Hepatocyte (in vitro differentiated cells): ENCODE measurements at regions not wholly inside any gene's neighbourhood (a gene's known extent, or its start where the extent isn't known, plus 50 kb on each side); places are given as distances from the start of the nearest gene placed in this dataset.

Source experiments
- DNase-seq: peaks from one replicate; pipeline ENCODE4 v3.0.0-alpha.2; 2016; ENCODE audit warnings: low spot score
- H2AFZ ChIP-seq: fragments of 200-600 bp; sonication (generic); 2 replicates; pipeline ENCODE4 v1.6.0; 2016; ENCODE audit warnings: antibody characterized with exemption, mild to moderate bottlenecking
- H3K27ac ChIP-seq: fragments of 200-600 bp; sonication (generic); 2 replicates; pipeline ENCODE4 v1.5.1; 2016; ENCODE audit warnings: mild to moderate bottlenecking
- H3K27me3 ChIP-seq: fragments of 200-600 bp; sonication (generic); 2 replicates; pipeline ENCODE4 v1.6.1; 2016
- H3K36me3 ChIP-seq: fragments of 200-600 bp; sonication (generic); replicated peaks from 2 replicates; pipeline ENCODE4 v1.5.1; 2016; ENCODE audit warnings: low read depth; ENCODE audit not compliant: insufficient read depth
- H3K4me1 ChIP-seq: fragments of 200-600 bp; sonication (generic); 2 replicates; pipeline ENCODE4 v1.5.1; 2016; ENCODE audit warnings: mild to moderate bottlenecking, moderate library complexity; ENCODE audit not compliant: insufficient read depth
- H3K4me2 ChIP-seq: fragments of 200-600 bp; sonication (generic); 2 replicates; pipeline ENCODE4 v1.6.0; 2016
- H3K4me3 ChIP-seq: fragments of 200-600 bp; sonication (generic); 2 replicates; pipeline ENCODE4 v1.5.1; 2016; ENCODE audit warnings: mild to moderate bottlenecking
- H3K79me2 ChIP-seq: fragments of 200-600 bp; sonication (generic); 2 replicates; pipeline ENCODE4 v1.6.0; 2017; ENCODE audit warnings: mild to moderate bottlenecking
- H3K9me2 ChIP-seq: fragments of 200-600 bp; sonication (generic); replicated peaks from 2 replicates; pipeline ENCODE4 v1.6.0; 2017; ENCODE audit warnings: mild to moderate bottlenecking; ENCODE audit not compliant: insufficient read depth
- H3K9me3 ChIP-seq: fragments of 200-600 bp; sonication (generic); 2 replicates; pipeline ENCODE4 v1.5.1; 2016; ENCODE audit warnings: low read depth, mild to moderate bottlenecking
- H4K20me1 ChIP-seq: fragments of 200-600 bp; sonication (generic); 2 replicates; pipeline ENCODE4 v1.6.0; 2016; ENCODE audit warnings: mild to moderate bottlenecking; ENCODE audit not compliant: insufficient read depth, poor library complexity, severe bottlenecking
- CTCF ChIP-seq: fragments of 200-600 bp; sonication (generic); IDR thresholded peaks from 2 replicates; pipeline ENCODE4 v1.5.1; 2016; ENCODE audit warnings: antibody characterized with exemption, mild to moderate bottlenecking; ENCODE audit not compliant: poor library complexity
- EZH2 ChIP-seq: fragments of 200-600 bp; sonication (generic); IDR thresholded peaks from 2 replicates; pipeline ENCODE4 v1.6.1; 2016; ENCODE audit warnings: antibody characterized with exemption, mild to moderate bottlenecking, borderline replicate concordance
- EZH2phosphoT487 ChIP-seq: fragments of 200-600 bp; sonication (generic); IDR thresholded peaks from one replicate; pipeline ENCODE4 v1.6.1; 2018; ENCODE audit warnings: antibody characterized with exemption, mild to moderate bottlenecking, low read depth, moderate library complexity; ENCODE audit not compliant: unreplicated experiment, severe bottlenecking
- WGBS: methylation state at CpG from one replicate; pipeline ENCODE4 v1.1.6; 2016; ENCODE audit warnings: low lambda C conversion rate; ENCODE audit errors: missing lambda C conversion rate; 5-methylcytosine and 5-hydroxymethylcytosine counted together

DNA sequence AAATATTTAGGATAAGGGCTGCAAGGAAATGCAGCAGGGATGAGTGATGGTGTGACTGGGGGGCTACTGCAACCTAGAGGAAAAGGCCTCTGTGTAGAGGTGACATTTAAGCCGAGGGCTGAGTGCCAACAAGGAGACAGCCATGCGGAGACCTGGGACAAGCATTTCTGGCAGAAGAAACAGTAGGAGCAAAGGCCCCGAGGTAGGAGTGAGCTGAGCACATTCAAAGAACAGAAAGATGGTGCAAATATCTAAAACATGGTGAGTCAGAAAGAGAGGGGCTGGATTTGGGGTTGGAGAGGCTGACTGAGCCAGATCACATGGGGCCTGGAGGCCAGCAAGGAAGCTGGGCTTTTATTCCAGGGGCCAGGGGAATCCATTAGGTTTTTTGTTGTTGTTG is 55.1 kb upstream of the INCENP start:
- Histone ChIP-seq H3K27ac (no peak overlapping the region), H3K9me2 (no peaks in the 10 kb centered on the region), H3K9me3 (no peaks in the 10 kb centered on the region), H2AFZ (no peak overlapping the region), H3K27me3 (no peaks in the 10 kb centered on the region), H4K20me1 (no peaks in the 10 kb centered on the region), H3K4me3 (no peak overlapping the region), H3K36me3 (no peaks in the 10 kb centered on the region), H3K79me2 (no peaks in the 10 kb centered on the region), H3K4me2 (no peak overlapping the region), H3K4me1 (no peaks in the 10 kb centered on the region)
- 98% methylated on average over 3 of the region's 3 CpGs for WGBS
- no peak for DNase-seq
- no peak for TF ChIP-seq EZH2
- no peak for TF ChIP-seq CTCF
- TF ChIP-seq EZH2phosphoT487: no peak

- 95% methylated on average over 8 of the region's 8 CpGs for WGBS
- Histone ChIP-seq H3K4me3 (no peak overlapping the region), H2AFZ (no peak overlapping the region), H3K9me3 (no peaks in the 10 kb centered on the region), H3K27me3 (no peaks in the 10 kb centered on the region), H3K9me2 (no peaks in the 10 kb centered on the region), H3K27ac (no peak overlapping the region), H3K4me1 (no peaks in the 10 kb centered on the region), H3K4me2 (no peak overlapping the region), H4K20me1 (no peaks in the 10 kb centered on the region), H3K36me3 (no peaks in the 10 kb centered on the region), H3K79me2 (no peaks in the 10 kb centered on the region)
- no peak for DNase-seq
- no peak for TF ChIP-seq EZH2phosphoT487
Observed at GRCh38 chr11:62067741-62068140, 56.1 kb upstream of the INCENP start.

DNA sequence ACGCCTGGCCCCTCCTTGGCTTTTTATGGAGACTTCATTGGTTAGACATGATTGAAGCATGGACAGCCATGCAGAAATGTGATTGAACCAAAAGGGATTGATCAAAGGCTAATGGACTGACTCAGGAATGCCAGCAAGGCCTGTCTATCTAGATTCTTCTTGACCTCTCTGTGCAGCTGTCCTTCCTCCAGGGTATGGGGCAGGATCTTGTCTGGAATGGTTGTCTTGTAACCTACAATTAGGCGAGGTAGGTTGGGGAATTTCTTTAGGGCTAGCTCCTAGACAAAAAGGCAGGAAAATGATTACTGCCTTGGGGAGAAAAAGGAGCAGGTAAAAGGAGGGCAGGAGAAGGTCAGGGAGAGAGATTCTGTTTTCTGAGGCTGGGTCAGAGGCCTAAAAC is 59.6 kb upstream of the INCENP start:
- no peaks in the 10 kb centered on the region for H3K79me2 ChIP-seq
- H3K27ac ChIP-seq: no peak overlapping the region
- no peaks in the 10 kb centered on the region for H4K20me1 ChIP-seq
- no peak overlapping the region for H3K4me3 ChIP-seq
- H3K9me2 ChIP-seq: no peaks in the 10 kb centered on the region
- no peaks in the 10 kb centered on the region for H3K4me1 ChIP-seq
- no peak for TF ChIP-seq EZH2phosphoT487
- no peak overlapping the region for H2AFZ ChIP-seq
- H3K36me3 ChIP-seq: no peaks in the 10 kb centered on the region
- no peak overlapping the region for H3K4me2 ChIP-seq
- no peak for DNase-seq
- no peaks in the 10 kb centered on the region for H3K9me3 ChIP-seq
- no peaks in the 10 kb centered on the region for H3K27me3 ChIP-seq
- WGBS: 75% methylated on average over 2 of the region's 2 CpGs

- WGBS: 83% methylated on average over 4 of the region's 4 CpGs
Observed at GRCh38 chr11:62062223-62062861, 61.5 kb upstream of the INCENP start.

More at GRCh38 chr11:62062223-62062861, 61.5 kb upstream of the INCENP start:
- H3K79me2 ChIP-seq: no peaks in the 10 kb centered on the region
- H3K9me3 ChIP-seq: no peaks in the 10 kb centered on the region
- H3K4me3 ChIP-seq: no peak overlapping the region
- no peaks in the 10 kb centered on the region for H3K36me3 ChIP-seq
- H4K20me1 ChIP-seq: no peaks in the 10 kb centered on the region
- H2AFZ ChIP-seq: no peak overlapping the region
- H3K9me2 ChIP-seq: no peaks in the 10 kb centered on the region
- no peaks in the 10 kb centered on the region for H3K4me1 ChIP-seq
- no peak overlapping the region for H3K4me2 ChIP-seq
- DNase-seq: no peak
- no peaks in the 10 kb centered on the region for H3K27me3 ChIP-seq
- no peak for TF ChIP-seq EZH2
- TF ChIP-seq EZH2phosphoT487: no peak
- TF ChIP-seq CTCF: no peak
- no peak overlapping the region for H3K27ac ChIP-seq
